ENCODE measurements at regions not wholly inside any gene's neighbourhood (a gene's known extent, or its start where the extent isn't known, plus 50 kb on each side); places are given as distances from the start of the nearest gene placed in this dataset.

DNA sequence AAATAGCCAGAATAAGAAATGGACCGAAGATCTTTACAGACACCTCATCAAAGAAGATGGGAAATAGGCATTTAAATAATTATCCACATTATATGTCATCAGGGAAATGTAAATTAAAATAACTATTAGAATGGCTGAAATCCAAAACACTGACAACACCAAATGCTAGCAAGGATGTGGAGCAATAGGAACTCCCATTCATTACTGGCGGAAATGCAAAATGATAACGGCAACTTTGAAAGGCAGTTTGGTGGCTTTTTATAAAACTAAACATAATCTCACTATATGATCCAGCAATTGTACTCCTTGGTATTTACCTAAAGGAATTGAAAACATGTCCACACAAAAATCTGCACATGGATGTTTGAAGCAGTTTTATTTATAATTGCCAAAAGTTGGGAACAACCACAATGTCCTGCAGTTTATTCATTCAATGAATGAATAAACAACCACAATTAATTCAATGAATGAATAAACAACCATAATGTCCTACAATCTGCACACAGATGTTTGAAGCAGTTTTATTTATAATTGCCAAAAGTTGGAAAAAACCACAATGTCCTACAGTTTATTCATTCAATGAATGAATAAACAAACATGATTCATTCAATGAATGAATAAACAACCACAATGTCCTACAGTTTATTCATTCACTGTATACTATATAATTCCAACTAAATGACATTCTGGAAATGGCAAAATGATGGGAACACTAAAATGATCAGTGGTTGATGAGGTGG lies 117.6 kb upstream of the PCDH18 start:
- no peaks in the 10 kb centered on the region for H4K20me1 ChIP-seq (replicated peaks; ENCODE audit: insufficient read depth)
- no peaks in the 10 kb centered on the region for H3K36me3 Mint-ChIP-seq (ENCODE audit: low read depth)
- no peaks in the 10 kb centered on the region for H3K27me3 ChIP-seq (ENCODE audit: insufficient read depth)
- H3K36me3 ChIP-seq (ENCODE audit: insufficient read depth): no peaks in the 10 kb centered on the region
- no peak for DNase-seq (ENCODE audit: low spot score)
- H3K27me3 Mint-ChIP-seq (ENCODE audit: insufficient read depth, low read depth, poor library complexity): no peaks in the 10 kb centered on the region
- H3K4me2 ChIP-seq: no peak overlapping the region
- H3K27ac ChIP-seq (ENCODE audit: low read depth): no peak overlapping the region
- TF ChIP-seq EZH2 (IDR thresholded peaks at IDR 0.05; ENCODE audit: low read depth, unreplicated experiment) (no peak), EZH2phosphoT487 (IDR thresholded peaks at IDR 0.05; ENCODE audit: unreplicated experiment) (no peak), CREB1 (CRISPR knock-in tag; IDR thresholded peaks at IDR 0.05; ENCODE audit: low read depth) (no peak), POLR2AphosphoS5 (IDR thresholded peaks at IDR 0.05; ENCODE audit: low read depth) (no peak), ZNF331 (CRISPR knock-in tag; IDR thresholded peaks at IDR 0.05; ENCODE audit: low read depth) (no peak), ZNF114 (CRISPR knock-in tag; IDR thresholded peaks at IDR 0.05) (no peak), NANOG (IDR thresholded peaks at IDR 0.05; ENCODE audit: borderline replicate concordance) (no peak), STAT1 (IDR thresholded peaks at IDR 0.05; ENCODE audit: unreplicated experiment) (no peak), JUNB (IDR thresholded peaks at IDR 0.05; ENCODE audit: unreplicated experiment) (no peak)
- TF ChIP-seq, protein P1, sequence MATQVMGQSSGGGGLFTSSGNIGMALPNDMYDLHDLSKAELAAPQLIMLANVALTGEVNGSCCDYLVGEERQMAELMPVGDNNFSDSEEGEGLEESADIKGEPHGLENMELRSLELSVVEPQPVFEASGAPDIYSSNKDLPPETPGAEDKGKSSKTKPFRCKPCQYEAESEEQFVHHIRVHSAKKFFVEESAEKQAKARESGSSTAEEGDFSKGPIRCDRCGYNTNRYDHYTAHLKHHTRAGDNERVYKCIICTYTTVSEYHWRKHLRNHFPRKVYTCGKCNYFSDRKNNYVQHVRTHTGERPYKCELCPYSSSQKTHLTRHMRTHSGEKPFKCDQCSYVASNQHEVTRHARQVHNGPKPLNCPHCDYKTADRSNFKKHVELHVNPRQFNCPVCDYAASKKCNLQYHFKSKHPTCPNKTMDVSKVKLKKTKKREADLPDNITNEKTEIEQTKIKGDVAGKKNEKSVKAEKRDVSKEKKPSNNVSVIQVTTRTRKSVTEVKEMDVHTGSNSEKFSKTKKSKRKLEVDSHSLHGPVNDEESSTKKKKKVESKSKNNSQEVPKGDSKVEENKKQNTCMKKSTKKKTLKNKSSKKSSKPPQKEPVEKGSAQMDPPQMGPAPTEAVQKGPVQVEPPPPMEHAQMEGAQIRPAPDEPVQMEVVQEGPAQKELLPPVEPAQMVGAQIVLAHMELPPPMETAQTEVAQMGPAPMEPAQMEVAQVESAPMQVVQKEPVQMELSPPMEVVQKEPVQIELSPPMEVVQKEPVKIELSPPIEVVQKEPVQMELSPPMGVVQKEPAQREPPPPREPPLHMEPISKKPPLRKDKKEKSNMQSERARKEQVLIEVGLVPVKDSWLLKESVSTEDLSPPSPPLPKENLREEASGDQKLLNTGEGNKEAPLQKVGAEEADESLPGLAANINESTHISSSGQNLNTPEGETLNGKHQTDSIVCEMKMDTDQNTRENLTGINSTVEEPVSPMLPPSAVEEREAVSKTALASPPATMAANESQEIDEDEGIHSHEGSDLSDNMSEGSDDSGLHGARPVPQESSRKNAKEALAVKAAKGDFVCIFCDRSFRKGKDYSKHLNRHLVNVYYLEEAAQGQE (IDR thresholded peaks at IDR 0.05; ENCODE audit: unreplicated experiment): no peak
- TF ChIP-seq, protein P2, sequence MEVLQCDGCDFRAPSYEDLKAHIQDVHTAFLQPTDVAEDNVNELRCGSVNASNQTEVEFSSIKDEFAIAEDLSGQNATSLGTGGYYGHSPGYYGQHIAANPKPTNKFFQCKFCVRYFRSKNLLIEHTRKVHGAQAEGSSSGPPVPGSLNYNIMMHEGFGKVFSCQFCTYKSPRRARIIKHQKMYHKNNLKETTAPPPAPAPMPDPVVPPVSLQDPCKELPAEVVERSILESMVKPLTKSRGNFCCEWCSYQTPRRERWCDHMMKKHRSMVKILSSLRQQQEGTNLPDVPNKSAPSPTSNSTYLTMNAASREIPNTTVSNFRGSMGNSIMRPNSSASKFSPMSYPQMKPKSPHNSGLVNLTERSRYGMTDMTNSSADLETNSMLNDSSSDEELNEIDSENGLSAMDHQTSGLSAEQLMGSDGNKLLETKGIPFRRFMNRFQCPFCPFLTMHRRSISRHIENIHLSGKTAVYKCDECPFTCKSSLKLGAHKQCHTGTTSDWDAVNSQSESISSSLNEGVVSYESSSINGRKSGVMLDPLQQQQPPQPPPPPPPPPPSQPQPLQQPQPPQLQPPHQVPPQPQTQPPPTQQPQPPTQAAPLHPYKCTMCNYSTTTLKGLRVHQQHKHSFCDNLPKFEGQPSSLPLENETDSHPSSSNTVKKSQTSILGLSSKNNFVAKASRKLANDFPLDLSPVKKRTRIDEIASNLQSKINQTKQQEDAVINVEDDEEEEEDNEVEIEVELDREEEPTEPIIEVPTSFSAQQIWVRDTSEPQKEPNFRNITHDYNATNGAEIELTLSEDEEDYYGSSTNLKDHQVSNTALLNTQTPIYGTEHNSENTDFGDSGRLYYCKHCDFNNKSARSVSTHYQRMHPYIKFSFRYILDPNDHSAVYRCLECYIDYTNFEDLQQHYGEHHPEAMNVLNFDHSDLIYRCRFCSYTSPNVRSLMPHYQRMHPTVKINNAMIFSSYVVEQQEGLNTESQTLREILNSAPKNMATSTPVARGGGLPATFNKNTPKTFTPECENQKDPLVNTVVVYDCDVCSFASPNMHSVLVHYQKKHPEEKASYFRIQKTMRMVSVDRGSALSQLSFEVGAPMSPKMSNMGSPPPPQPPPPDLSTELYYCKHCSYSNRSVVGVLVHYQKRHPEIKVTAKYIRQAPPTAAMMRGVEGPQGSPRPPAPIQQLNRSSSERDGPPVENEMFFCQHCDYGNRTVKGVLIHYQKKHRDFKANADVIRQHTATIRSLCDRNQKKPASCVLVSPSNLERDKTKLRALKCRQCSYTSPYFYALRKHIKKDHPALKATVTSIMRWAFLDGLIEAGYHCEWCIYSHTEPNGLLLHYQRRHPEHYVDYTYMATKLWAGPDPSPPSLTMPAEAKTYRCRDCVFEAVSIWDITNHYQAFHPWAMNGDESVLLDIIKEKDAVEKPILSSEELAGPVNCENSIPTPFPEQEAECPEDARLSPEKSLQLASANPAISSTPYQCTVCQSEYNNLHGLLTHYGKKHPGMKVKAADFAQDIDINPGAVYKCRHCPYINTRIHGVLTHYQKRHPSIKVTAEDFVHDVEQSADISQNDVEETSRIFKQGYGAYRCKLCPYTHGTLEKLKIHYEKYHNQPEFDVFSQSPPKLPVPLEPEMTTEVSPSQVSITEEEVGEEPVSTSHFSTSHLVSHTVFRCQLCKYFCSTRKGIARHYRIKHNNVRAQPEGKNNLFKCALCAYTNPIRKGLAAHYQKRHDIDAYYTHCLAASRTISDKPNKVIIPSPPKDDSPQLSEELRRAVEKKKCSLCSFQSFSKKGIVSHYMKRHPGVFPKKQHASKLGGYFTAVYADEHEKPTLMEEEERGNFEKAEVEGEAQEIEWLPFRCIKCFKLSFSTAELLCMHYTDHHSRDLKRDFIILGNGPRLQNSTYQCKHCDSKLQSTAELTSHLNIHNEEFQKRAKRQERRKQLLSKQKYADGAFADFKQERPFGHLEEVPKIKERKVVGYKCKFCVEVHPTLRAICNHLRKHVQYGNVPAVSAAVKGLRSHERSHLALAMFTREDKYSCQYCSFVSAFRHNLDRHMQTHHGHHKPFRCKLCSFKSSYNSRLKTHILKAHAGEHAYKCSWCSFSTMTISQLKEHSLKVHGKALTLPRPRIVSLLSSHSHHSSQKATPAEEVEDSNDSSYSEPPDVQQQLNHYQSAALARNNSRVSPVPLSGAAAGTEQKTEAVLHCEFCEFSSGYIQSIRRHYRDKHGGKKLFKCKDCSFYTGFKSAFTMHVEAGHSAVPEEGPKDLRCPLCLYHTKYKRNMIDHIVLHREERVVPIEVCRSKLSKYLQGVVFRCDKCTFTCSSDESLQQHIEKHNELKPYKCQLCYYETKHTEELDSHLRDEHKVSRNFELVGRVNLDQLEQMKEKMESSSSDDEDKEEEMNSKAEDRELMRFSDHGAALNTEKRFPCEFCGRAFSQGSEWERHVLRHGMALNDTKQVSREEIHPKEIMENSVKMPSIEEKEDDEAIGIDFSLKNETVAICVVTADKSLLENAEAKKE (CRISPR knock-in tag; IDR thresholded peaks at IDR 0.05): no peak
- TF ChIP-seq, protein P3, sequence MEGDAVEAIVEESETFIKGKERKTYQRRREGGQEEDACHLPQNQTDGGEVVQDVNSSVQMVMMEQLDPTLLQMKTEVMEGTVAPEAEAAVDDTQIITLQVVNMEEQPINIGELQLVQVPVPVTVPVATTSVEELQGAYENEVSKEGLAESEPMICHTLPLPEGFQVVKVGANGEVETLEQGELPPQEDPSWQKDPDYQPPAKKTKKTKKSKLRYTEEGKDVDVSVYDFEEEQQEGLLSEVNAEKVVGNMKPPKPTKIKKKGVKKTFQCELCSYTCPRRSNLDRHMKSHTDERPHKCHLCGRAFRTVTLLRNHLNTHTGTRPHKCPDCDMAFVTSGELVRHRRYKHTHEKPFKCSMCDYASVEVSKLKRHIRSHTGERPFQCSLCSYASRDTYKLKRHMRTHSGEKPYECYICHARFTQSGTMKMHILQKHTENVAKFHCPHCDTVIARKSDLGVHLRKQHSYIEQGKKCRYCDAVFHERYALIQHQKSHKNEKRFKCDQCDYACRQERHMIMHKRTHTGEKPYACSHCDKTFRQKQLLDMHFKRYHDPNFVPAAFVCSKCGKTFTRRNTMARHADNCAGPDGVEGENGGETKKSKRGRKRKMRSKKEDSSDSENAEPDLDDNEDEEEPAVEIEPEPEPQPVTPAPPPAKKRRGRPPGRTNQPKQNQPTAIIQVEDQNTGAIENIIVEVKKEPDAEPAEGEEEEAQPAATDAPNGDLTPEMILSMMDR (conservative IDR thresholded peaks at IDR 0.05; ENCODE audit: low read depth in 2 of 2): no peak
- TF ChIP-seq, protein P4, sequence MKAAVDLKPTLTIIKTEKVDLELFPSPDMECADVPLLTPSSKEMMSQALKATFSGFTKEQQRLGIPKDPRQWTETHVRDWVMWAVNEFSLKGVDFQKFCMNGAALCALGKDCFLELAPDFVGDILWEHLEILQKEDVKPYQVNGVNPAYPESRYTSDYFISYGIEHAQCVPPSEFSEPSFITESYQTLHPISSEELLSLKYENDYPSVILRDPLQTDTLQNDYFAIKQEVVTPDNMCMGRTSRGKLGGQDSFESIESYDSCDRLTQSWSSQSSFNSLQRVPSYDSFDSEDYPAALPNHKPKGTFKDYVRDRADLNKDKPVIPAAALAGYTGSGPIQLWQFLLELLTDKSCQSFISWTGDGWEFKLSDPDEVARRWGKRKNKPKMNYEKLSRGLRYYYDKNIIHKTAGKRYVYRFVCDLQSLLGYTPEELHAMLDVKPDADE (IDR thresholded peaks at IDR 0.05): no peak
- no peaks in the 10 kb centered on the region for H3K9me3 Mint-ChIP-seq
- H3K4me3 ChIP-seq: no peak overlapping the region
- H2AFZ ChIP-seq: no peak overlapping the region
- no peaks in the 10 kb centered on the region for H3K9me2 ChIP-seq (ENCODE audit: insufficient read depth)
- no peak overlapping the region for H3K27ac Mint-ChIP-seq
- no peaks in the 10 kb centered on the region for H3F3A ChIP-seq (replicated peaks; ENCODE audit: low read depth)
- no peak for ATAC-seq
- no peak overlapping the region for H3K4me3 Mint-ChIP-seq
- H3K4me1 ChIP-seq (ENCODE audit: insufficient read depth): no peaks in the 10 kb centered on the region
- no peaks in the 10 kb centered on the region for H3K79me2 ChIP-seq (replicated peaks; ENCODE audit: insufficient read depth)
- H3K4me1 Mint-ChIP-seq: no peaks in the 10 kb centered on the region
